ENCODE measurements at regions not wholly inside any gene's neighbourhood (a gene's known extent, or its start where the extent isn't known, plus 50 kb on each side); places are given as distances from the start of the nearest gene placed in this dataset.

GRCh38 chr12:87305481-87305880 lies 723.7 kb downstream of the C12orf50 start:
- TF ChIP-seq POLR2A (IDR thresholded peaks at IDR 0.05) (no peak), CTCF (IDR thresholded peaks at IDR 0.05) (no peak)
- intact Hi-C loops (cut with DNase I): no loop called here
- no peaks in the 10 kb centered on the region for H3K9me3 ChIP-seq
- no peak overlapping the region for H3K4me3 ChIP-seq
- H3K27me3 ChIP-seq: no peaks in the 10 kb centered on the region
- no peak overlapping the region for H3K27ac ChIP-seq
- ATAC-seq (no peak), DNase-seq (no peak)
- H3K36me3 ChIP-seq: no peaks in the 10 kb centered on the region
- H3K4me1 ChIP-seq: no peaks in the 10 kb centered on the region

- ATAC-seq (no peak), DNase-seq (no peak)
- intact Hi-C loops (cut with DNase I): no loop called here
- Histone ChIP-seq H3K27ac (no peak overlapping the region), H3K4me1 (no peaks in the 10 kb centered on the region), H3K36me3 (no peaks in the 10 kb centered on the region), H3K9me3 (no peaks in the 10 kb centered on the region), H3K27me3 (no peaks in the 10 kb centered on the region), H3K4me3 (no peak overlapping the region)
- TF ChIP-seq POLR2A (IDR thresholded peaks at IDR 0.05) (no peak), CTCF (IDR thresholded peaks at IDR 0.05) (no peak)
- WGBS (ENCODE audit: insufficient coverage, low coverage, low lambda C conversion rate, missing lambda C conversion rate): 70% methylated on average over 2 of the region's 2 CpGs
Measured at GRCh38 chr12:87304406-87304805, 724.8 kb downstream of the C12orf50 start.

- DNase-seq (no peak), ATAC-seq (no peak)
- intact Hi-C loops (cut with DNase I): no loop called here
- Histone ChIP-seq H3K36me3 (no peaks in the 10 kb centered on the region), H3K27ac (no peak overlapping the region), H3K4me3 (no peak overlapping the region), H3K9me3 (no peaks in the 10 kb centered on the region), H3K27me3 (no peaks in the 10 kb centered on the region), H3K4me1 (no peaks in the 10 kb centered on the region)
- TF ChIP-seq CTCF (IDR thresholded peaks at IDR 0.05) (no peak), POLR2A (IDR thresholded peaks at IDR 0.05) (no peak)
- WGBS (ENCODE audit: insufficient coverage, low coverage, low lambda C conversion rate, missing lambda C conversion rate): 67% methylated on average over 1 of the region's 1 CpG
Measured at GRCh38 chr12:87303396-87304012, 725.7 kb downstream of the C12orf50 start.

GRCh38 chr12:87302126-87302745 lies 727.0 kb downstream of the C12orf50 start:
- 67% methylated on average over 5 of the region's 5 CpGs for WGBS (ENCODE audit: insufficient coverage, low coverage, low lambda C conversion rate, missing lambda C conversion rate)
- intact Hi-C loops (cut with DNase I): no loop called here

More at GRCh38 chr12:87302126-87302745, 727.0 kb downstream of the C12orf50 start:
- no peaks in the 10 kb centered on the region for H3K9me3 ChIP-seq
- H3K36me3 ChIP-seq: no peaks in the 10 kb centered on the region
- no peaks in the 10 kb centered on the region for H3K4me1 ChIP-seq
- TF ChIP-seq CTCF (IDR thresholded peaks at IDR 0.05): no peak
- TF ChIP-seq POLR2A (IDR thresholded peaks at IDR 0.05): no peak
- H3K27me3 ChIP-seq: no peaks in the 10 kb centered on the region
- ATAC-seq: no peak
- H3K4me3 ChIP-seq: no peak overlapping the region
- DNase-seq: no peak
- H3K27ac ChIP-seq: no peak overlapping the region
